Keratinocyte (primary cell): ENCODE measurements at regions not wholly inside any gene's neighbourhood (a gene's known extent, or its start where the extent isn't known, plus 50 kb on each side); places are given as distances from the start of the nearest gene placed in this dataset.

Experiments used
- CTCF ChIP-seq, 3 experiments: IDR thresholded peaks in 1 of 3; conservative IDR thresholded peaks in 1 of 3; optimal IDR thresholded peaks in 1 of 3; 2 replicates in 2 of 3; 3 replicates in 1 of 3; pipeline versions ENCODE3 to v1.5.1; 2011; ENCODE audit warnings: low read length in 3 of 3, mild to moderate bottlenecking in 3 of 3, moderate library complexity in 2 of 3, control low read depth in 1 of 3, inconsistent platforms in 1 of 3; ENCODE audit not compliant: insufficient read depth in 2 of 3; ENCODE audit errors: extremely low read depth in 1 of 3
- EZH2 ChIP-seq: IDR thresholded peaks from one replicate; pipeline ENCODE4 v1.6.1; 2012; ENCODE audit warnings: inconsistent platforms, mild to moderate bottlenecking, low read length, moderate library complexity

- TF ChIP-seq CTCF (optimal IDR thresholded peaks at IDR 0.05 in 1 of 3, IDR thresholded peaks at IDR 0.05 in 1 of 3, conservative IDR thresholded peaks at IDR 0.05 in 1 of 3; ENCODE audit: extremely low read depth in 1 of 3, insufficient read depth in 2 of 3, low read length in 3 of 3) (no peak), EZH2 (no peak)
Observed at GRCh38 chr6:140156131-140156530, 781.7 kb upstream of the CITED2 start.
